ENCODE measurements at regions not wholly inside any gene's neighbourhood (a gene's known extent, or its start where the extent isn't known, plus 50 kb on each side); places are given as distances from the start of the nearest gene placed in this dataset.

GRCh38 chr15:96264801-96265515 lies 65.5 kb upstream of the NR2F2 start (continued):
- TF ChIP-seq ZBTB40 (IDR thresholded peaks at IDR 0.05) = no peak
- TF ChIP-seq ZBTB40 (CRISPR knock-in tag; IDR thresholded peaks at IDR 0.05) = no peak
- TF ChIP-seq ZNF510 (CRISPR knock-in tag; IDR thresholded peaks at IDR 0.05; ENCODE audit: low read depth) = no peak
- TF ChIP-seq U2AF2 (IDR thresholded peaks at IDR 0.05; ENCODE audit: low read depth, low read length) = no peak
- no peak for TF ChIP-seq HOXA5 (CRISPR knock-in tag; IDR thresholded peaks at IDR 0.05)
- TF ChIP-seq HNF4G (IDR thresholded peaks at IDR 0.05; ENCODE audit: borderline replicate concordance, low read depth, low read length) = no peak; the same call in 1 of the 2 replicates
- no peak for TF ChIP-seq HNF4G (CRISPR knock-in tag; IDR thresholded peaks at IDR 0.05; ENCODE audit: borderline replicate concordance, low read depth)
- no peak for TF ChIP-seq ATF6 (CRISPR knock-in tag; conservative IDR thresholded peaks at IDR 0.05)
- no peak; the same call in 1 of the 2 replicates for TF ChIP-seq HDAC1 (CRISPR knock-in tag; IDR thresholded peaks at IDR 0.05)
- TF ChIP-seq ZHX2 (IDR thresholded peaks at IDR 0.05; ENCODE audit: low read depth) = no peak
- TF ChIP-seq ZHX2 (CRISPR knock-in tag; IDR thresholded peaks at IDR 0.05; ENCODE audit: borderline replicate concordance) = no peak
- TF ChIP-seq MTA1 (CRISPR knock-in tag; IDR thresholded peaks at IDR 0.05; ENCODE audit: borderline replicate concordance) = no peak
- no peak for TF ChIP-seq ZIK1 (CRISPR knock-in tag; IDR thresholded peaks at IDR 0.05; ENCODE audit: borderline replicate concordance, low read depth)
